IMR-90 (cell line): ENCODE measurements at regions not wholly inside any gene's neighbourhood (a gene's known extent, or its start where the extent isn't known, plus 50 kb on each side); places are given as distances from the start of the nearest gene placed in this dataset.

Source experiments
- BHLHE40 ChIP-seq: fragments of 150-350 bp; IDR thresholded peaks from 2 replicates; pipeline ENCODE4 v1.6.1; 2016; ENCODE audit warnings: mild to moderate bottlenecking, low read depth, low read length
- CEBPB ChIP-seq: IDR thresholded peaks from 2 replicates; pipeline ENCODE4 v1.6.1; 2012; ENCODE audit warnings: low read depth, low read length, improper control_type of control experiment
- FOS ChIP-seq: fragments of 150-350 bp; IDR thresholded peaks from 2 replicates; pipeline ENCODE4 v1.6.1; 2016; ENCODE audit warnings: low read depth, low read length
- MAFK ChIP-seq: IDR thresholded peaks from 2 replicates; pipeline ENCODE4 v1.6.1; 2012; ENCODE audit warnings: low read depth, low read length, improper control_type of control experiment
- MAZ ChIP-seq: IDR thresholded peaks from 2 replicates; pipeline ENCODE4 v1.6.1; 2012; ENCODE audit warnings: low read depth, mild to moderate bottlenecking, low read length, improper control_type of control experiment, moderate library complexity, borderline replicate concordance
- MXI1 ChIP-seq: IDR thresholded peaks from 2 replicates; pipeline ENCODE4 v1.6.1; 2012; ENCODE audit warnings: low read depth, mild to moderate bottlenecking, low read length, moderate library complexity, borderline replicate concordance
- POLR2A ChIP-seq: IDR thresholded peaks from 2 replicates; pipeline ENCODE4 v1.6.1; 2012; ENCODE audit warnings: mild to moderate bottlenecking, low read depth, low read length
- RAD21 ChIP-seq: IDR thresholded peaks from 2 replicates; pipeline ENCODE4 v1.6.1; 2012; ENCODE audit warnings: low read length, improper control_type of control experiment
- RFX5 ChIP-seq: IDR thresholded peaks from 2 replicates; pipeline ENCODE4 v1.8.0; 2012; ENCODE audit warnings: low read depth, mild to moderate bottlenecking, low read length, moderate library complexity
- TF ChIP-seq, protein P1 (sequence below): conservative IDR thresholded peaks from 2 replicates; pipeline ENCODE4 v1.5.1; 2012; ENCODE audit warnings: mild to moderate bottlenecking, low read depth, low read length, improper control_type of control experiment
- TF ChIP-seq, protein P2 (sequence below): fragments of 150-350 bp; IDR thresholded peaks from 2 replicates; pipeline ENCODE4 v1.6.1; 2017; ENCODE audit warnings: mild to moderate bottlenecking, antibody characterized with exemption, low read length, low read depth
- TF ChIP-seq, protein P3 (sequence below): fragments of 150-350 bp; IDR thresholded peaks from 2 replicates; pipeline ENCODE4 v1.6.1; 2016; ENCODE audit warnings: low read depth, mild to moderate bottlenecking, low read length, moderate library complexity, borderline replicate concordance

DNA sequence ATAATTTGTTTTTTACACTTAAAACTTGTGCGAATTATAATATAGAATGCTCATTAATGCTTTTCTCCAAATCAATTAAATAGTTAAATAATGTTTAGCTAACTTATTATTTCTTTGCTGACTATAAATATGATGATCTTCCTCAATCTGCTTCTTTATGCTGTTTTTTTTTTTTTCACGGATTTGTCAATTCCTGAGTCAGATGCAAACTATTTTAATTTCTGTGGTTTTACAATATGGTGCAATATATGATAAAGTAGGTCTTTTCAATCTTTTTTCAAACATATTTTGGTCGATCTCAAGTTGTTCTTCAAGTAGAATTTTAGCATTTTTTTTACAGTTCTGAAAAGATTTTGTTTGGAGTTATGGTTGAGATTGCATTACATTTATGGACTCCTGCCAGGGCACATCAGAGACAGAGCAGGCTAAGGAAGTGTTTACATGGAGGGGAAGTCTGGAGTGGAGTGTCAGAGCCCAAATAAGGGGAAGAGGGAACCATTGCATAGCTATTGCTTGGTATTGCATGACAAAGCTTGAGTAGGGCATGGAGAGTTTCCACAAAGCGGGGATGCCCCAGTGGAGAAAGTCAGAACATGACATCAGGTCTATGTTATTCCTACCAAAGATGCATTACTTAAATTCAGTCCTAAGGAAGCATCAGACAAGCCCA is 204.4 kb downstream of the OTUD1 start:
- TF ChIP-seq, protein P1, sequence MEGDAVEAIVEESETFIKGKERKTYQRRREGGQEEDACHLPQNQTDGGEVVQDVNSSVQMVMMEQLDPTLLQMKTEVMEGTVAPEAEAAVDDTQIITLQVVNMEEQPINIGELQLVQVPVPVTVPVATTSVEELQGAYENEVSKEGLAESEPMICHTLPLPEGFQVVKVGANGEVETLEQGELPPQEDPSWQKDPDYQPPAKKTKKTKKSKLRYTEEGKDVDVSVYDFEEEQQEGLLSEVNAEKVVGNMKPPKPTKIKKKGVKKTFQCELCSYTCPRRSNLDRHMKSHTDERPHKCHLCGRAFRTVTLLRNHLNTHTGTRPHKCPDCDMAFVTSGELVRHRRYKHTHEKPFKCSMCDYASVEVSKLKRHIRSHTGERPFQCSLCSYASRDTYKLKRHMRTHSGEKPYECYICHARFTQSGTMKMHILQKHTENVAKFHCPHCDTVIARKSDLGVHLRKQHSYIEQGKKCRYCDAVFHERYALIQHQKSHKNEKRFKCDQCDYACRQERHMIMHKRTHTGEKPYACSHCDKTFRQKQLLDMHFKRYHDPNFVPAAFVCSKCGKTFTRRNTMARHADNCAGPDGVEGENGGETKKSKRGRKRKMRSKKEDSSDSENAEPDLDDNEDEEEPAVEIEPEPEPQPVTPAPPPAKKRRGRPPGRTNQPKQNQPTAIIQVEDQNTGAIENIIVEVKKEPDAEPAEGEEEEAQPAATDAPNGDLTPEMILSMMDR = no peak
- TF ChIP-seq, protein P2, sequence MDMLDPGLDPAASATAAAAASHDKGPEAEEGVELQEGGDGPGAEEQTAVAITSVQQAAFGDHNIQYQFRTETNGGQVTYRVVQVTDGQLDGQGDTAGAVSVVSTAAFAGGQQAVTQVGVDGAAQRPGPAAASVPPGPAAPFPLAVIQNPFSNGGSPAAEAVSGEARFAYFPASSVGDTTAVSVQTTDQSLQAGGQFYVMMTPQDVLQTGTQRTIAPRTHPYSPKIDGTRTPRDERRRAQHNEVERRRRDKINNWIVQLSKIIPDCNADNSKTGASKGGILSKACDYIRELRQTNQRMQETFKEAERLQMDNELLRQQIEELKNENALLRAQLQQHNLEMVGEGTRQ = no peak
- no peak for TF ChIP-seq MXI1
- TF ChIP-seq POLR2A = no peak
- no peak for TF ChIP-seq RFX5
- no peak for TF ChIP-seq RAD21
- TF ChIP-seq MAFK = no peak
- no peak for TF ChIP-seq MAZ
- TF ChIP-seq, protein P3, sequence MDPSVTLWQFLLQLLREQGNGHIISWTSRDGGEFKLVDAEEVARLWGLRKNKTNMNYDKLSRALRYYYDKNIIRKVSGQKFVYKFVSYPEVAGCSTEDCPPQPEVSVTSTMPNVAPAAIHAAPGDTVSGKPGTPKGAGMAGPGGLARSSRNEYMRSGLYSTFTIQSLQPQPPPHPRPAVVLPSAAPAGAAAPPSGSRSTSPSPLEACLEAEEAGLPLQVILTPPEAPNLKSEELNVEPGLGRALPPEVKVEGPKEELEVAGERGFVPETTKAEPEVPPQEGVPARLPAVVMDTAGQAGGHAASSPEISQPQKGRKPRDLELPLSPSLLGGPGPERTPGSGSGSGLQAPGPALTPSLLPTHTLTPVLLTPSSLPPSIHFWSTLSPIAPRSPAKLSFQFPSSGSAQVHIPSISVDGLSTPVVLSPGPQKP = no peak
- TF ChIP-seq BHLHE40 = no peak
- no peak for TF ChIP-seq CEBPB
- TF ChIP-seq FOS = no peak
